ENCODE measurements at regions not wholly inside any gene's neighbourhood (a gene's known extent, or its start where the extent isn't known, plus 50 kb on each side); places are given as distances from the start of the nearest gene placed in this dataset.

DNA sequence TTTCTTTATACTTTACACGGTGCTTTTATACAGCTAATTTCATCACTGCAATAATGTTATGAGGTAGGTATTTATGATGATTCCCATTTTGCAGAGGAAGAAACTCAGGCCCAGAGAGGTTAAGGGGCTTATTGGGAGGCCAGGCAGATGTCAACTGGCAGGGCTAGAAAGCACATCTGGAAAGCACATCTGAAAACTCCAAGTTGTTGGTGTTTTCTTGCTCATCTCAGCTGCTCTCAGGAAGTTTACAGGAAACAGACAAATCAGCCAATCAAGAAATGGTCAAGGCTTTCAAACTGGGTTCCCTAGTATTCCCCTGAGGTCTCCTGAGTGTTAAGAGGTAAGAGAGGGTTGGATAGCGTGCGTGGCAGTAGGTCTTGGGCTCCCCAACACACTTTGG is 124.1 kb upstream of the MED13L start:
- TF ChIP-seq, protein P1, sequence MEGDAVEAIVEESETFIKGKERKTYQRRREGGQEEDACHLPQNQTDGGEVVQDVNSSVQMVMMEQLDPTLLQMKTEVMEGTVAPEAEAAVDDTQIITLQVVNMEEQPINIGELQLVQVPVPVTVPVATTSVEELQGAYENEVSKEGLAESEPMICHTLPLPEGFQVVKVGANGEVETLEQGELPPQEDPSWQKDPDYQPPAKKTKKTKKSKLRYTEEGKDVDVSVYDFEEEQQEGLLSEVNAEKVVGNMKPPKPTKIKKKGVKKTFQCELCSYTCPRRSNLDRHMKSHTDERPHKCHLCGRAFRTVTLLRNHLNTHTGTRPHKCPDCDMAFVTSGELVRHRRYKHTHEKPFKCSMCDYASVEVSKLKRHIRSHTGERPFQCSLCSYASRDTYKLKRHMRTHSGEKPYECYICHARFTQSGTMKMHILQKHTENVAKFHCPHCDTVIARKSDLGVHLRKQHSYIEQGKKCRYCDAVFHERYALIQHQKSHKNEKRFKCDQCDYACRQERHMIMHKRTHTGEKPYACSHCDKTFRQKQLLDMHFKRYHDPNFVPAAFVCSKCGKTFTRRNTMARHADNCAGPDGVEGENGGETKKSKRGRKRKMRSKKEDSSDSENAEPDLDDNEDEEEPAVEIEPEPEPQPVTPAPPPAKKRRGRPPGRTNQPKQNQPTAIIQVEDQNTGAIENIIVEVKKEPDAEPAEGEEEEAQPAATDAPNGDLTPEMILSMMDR (IDR thresholded peaks at IDR 0.05; ENCODE audit: low read depth, low read length) = no peak
- TF ChIP-seq EZH2phosphoT487 (IDR thresholded peaks at IDR 0.05; ENCODE audit: low read depth) = no peak

Data from OCI-LY3 (cell line).